Activated effector memory CD4-positive, alpha-beta T cell treated with anti-CD3 and anti-CD28 coated beads, Interleukin-2, amount 50 U/mL, for 16 hours (primary cell): ENCODE measurements at regions not wholly inside any gene's neighbourhood (a gene's known extent, or its start where the extent isn't known, plus 50 kb on each side); places are given as distances from the start of the nearest gene placed in this dataset.

Source experiments
- DNase-seq: peaks from one replicate; pipeline ENCODE4 v3.0.0-alpha.2; 2020

- DNase-seq: peak; percentile 39
Measured at GRCh38 chr22:44423556-44424358, 74.3 kb downstream of the RTL6 start.

- DNase-seq: peak; percentile 17
Measured at GRCh38 chr22:44422746-44423380, 75.2 kb downstream of the RTL6 start.

DNA sequence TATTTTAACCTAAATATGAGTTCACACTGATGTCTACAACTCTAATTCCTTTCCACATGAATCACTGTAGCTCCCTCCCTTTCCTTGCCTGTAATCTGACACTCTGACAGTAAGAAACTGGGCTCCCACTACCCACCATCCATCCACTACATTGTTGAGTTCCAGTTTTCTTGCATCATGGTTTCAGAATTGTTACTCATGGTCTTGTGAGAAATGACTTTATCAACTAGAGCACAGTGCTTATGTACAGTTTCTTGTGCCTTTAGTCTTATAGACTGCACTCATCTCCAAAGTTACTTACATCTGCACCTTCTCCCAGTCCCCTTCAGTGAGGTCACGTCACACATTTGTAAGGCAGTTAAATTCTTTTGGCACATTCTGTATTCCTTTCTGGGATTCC lies 78.6 kb downstream of the RTL6 start:
- peak; percentile 14 for DNase-seq

GRCh38 chr22:44413211-44413610 lies 84.8 kb downstream of the RTL6 start:
- peak; percentile 13 for DNase-seq

- peak; percentile 46 for DNase-seq
Measured at GRCh38 chr22:44412136-44412731, 85.8 kb downstream of the RTL6 start.

DNA sequence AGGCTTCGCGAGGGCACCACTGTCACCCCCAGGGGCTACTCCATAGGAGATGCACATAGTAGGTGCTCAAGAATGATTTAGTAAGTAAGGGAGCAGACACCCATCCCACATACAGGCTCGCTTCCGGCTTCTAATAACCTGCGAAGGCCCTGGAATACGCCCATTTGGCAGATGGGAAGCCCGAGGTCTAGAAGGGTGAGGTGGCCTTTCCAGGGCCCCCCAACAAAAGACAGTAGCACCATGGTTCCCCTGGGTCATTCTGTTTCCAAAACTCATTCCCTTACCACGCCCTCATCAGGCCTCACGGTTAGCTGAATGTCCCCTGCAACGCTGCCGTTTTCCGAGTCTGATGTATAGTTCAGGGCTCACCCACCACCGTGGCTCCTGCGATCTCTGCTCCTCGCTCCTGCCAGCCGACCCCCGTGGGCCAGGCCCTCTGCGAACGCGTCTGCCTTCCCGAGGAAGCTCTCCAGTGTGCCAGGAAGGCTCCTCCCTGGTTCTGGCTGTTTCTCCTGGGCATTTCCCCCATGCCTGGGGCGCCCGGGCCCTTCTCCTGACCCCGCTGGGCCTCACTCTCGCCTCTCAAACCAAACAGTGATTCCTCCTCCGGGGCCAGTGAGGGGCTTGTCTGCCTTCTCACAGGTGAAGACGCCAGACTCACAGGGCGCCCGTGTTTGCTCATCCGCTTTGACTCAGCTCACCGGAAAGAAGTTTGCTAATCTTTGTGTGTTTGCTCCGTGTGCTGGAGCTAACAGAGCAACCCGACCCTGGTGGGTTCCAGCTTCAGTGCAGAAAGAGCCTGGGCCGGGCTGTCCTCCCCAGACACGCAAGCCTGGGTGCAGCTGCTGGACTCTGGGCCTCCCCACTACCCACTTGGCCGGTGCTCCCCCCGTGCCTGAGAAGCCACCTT lies 86.6 kb downstream of the RTL6 start:
- peak; percentile 50 for DNase-seq

DNA sequence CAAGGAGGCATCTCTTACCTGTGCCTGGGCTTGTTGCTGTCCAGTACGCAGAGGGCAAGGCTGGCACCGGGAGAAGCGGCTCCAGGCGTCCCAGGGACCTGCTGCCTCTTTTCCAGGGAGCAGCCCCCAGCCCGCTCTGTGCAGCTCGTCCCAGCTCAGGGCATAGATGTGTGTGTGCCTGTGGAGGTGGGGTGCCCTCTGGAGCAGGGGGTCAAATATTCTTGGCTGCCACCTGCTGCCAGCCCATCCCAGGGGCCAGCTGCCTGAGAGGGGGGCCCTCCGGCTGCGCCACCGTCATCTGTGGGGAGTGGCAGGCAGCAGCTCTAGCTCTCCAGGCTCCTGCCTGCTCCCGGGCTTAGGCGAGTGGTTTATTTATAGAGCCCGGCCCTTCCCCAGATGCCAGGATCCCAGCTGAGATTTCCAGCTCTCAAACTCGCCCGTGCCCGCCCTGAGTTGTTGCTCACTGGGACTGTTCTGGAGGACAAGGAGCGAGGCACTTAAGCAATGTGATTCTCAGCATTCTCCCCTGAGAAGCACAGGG lies 87.5 kb downstream of the RTL6 start:
- DNase-seq: peak; percentile 28

DNA sequence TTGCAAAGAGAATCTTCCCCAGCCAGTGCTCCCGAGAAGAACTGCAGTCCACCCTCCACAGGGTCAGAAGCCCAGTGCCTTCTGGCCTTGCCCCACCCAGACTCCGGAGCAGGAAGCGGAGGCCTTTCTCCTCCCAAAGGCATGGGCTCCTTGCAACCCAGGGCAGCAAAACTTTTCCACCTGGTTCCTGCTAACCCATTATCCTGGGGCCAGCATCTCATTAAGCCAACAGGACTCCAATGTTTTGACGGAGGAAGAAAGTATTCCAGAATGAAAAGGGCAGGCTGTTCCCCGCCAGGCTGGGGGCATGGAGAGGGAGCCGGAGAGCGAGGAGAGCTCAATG lies 88.1 kb downstream of the RTL6 start:
- peak; percentile 19 for DNase-seq

- peak; percentile 42 for DNase-seq
Measured at GRCh38 chr22:44409211-44409973, 88.6 kb downstream of the RTL6 start.

- DNase-seq: peak; percentile 34
Measured at GRCh38 chr22:44408829-44409192, 89.2 kb downstream of the RTL6 start.

DNA sequence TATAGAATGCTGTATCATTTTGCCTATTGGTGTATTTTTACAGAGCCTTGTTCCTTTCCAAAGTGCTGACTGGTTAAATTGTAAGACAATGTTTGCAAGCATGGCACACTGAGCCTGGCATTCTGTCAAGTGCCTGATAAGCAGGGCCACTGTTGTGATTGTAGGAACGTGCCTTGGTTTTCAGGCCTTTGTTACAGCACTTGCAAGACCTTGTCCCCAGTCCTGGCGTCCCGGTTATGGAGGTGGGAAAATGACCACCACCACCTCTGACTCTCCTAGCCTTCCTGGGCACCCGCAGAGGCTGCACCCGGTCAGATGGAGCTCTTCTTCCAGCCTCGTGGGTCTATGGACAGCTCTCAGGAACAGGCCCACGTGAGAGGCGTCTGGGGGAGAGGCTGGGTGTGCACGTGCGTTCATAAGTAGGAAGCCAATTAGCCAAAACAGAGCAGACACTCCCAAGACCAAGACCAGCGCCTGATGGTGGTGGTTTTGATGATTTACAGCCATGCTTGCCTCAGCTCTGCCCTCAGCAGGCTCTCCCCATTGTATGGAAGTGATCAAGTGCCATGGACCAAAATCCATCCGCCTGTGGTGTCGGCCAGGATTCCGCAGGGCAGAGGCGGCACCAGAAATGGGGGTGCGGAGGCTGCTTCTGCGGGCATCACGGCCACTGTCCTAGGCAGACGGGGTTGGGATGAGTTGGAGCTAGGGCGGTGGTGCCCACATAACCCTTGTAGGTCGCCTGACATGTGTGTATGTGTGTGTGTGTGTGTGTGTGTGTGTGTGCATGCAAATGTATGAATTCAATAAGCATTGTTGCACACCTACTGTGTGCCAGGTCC lies 89.8 kb downstream of the RTL6 start:
- peak; percentile 43 for DNase-seq

DNA sequence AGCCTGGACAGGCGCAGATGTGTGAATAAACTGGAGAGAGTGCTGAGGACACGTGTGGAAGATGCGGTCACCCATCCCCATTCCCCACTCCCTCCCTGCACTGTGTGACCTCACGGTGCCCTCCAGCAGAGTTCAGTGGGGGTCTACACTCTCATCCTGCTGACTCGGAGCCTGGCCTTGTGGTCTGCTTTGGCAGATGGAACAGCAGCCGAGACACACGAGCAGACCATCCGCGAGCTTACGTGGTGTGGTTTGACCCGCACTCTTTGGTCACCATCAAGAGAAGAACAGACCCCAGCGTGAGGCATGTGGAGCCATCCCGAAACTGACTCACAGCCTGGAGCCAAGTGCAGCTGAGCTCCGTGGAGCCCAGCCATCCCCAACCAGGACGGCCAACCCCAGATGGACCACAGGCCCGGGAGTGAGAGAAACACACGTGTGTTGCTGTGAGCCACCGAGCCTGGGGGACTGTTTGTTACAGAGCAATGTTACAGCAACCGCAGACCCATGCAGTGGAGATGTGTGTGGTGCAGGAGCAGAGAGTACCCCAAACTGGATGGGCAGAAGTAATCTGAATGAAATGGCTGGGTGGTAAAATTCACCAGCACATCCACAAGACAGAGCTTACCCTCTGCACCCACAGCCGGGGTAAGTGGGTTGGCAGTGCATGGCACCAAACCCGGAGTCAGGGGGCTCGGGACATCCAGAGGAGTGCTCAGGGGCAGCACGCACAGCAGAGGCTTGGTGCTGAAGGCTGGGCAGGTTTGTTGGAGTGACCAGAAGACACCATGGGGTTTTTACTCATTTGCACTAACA lies 90.7 kb downstream of the RTL6 start:
- peak; percentile 55 for DNase-seq

DNA sequence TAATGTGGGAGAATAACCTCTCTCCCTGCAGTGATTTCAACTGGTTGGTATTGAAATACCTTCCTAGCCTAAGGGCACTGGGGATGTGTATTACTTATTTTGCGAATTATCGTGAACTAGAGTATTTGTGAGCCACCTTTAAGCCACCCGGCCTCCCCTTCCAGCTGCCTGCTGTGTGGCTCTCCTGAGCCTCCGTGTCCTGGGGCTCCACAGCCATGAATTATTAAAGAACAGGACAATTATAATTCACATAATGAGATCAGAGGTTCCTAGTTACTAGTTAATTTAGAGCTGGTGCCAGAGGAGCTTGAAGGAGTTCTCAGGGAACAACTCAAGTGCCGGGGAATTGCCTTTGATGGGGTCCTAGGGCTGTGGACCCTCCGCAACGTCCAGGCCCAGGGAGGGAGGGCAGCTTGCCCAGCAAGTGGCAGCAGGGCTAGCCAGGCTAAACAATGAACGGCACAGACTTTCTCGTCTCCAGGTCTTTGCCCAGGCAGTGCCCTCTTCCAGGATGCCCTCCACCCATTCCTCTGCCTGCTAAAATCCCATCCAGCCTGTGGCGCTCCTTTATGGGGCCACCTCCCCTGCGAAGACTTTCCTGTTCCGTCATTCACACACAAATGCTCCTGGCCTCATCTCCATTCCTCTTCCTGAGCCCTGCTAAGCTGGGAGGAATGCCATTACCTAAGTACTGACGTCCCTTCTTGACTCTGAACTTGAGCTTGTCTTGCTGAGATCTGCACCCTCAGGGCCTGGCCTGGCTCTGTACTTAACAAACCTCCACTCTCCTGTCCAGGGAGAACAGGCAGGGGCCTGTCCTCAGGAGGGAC lies 91.5 kb downstream of the RTL6 start:
- no peak for DNase-seq

- DNase-seq: no peak
Measured at GRCh38 chr22:44405661-44406060, 92.4 kb downstream of the RTL6 start.

GRCh38 chr22:44404341-44405020 lies 91.7 kb upstream of the SHISAL1 start:
- no peak for DNase-seq

GRCh38 chr22:44403602-44404329 lies 91.0 kb upstream of the SHISAL1 start:
- peak; percentile 42 for DNase-seq

DNA sequence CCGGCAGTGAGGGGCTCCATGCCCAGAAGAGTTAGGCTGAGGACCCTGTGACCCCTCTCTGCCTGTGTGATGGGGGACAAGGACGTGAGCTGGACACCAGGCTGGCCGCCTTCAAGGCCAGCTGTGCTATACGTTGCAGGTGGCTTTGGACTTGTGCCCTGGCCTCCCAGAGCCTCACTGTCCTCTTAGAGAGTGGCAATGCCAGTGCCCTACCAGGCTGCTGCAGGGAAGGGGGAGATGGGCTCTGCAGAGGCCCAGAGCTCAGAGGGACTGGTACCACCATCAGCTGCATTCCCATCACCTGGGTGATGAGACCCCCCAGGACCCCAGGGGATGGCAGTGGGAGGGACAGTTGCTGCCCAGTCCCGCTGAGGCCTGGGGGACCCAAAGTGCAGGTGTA lies 90.4 kb upstream of the SHISAL1 start:
- peak; percentile 55 for DNase-seq
